ENCODE measurements at regions not wholly inside any gene's neighbourhood (a gene's known extent, or its start where the extent isn't known, plus 50 kb on each side); places are given as distances from the start of the nearest gene placed in this dataset.

DNA sequence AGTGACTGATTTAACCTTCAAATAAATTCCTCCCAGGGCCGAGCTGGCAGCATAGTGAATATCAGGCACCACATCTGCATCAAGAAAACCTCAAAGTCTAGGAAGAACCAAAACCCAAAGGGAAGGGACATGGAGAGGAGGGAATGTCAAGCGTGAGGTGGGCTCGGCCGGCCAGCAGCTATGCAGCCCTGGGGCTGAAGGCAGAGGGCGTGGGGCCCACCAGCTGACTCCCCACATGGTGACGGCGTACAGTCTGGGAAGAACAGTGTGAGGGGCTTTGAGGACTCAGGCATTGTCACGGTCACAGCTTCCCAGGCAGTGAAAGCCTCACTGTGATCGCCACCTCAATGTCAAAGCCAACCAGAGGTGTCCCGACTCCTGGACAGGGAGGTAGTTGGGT is 412.5 kb downstream of the SHANK2 start:
- TF ChIP-seq, protein P1, sequence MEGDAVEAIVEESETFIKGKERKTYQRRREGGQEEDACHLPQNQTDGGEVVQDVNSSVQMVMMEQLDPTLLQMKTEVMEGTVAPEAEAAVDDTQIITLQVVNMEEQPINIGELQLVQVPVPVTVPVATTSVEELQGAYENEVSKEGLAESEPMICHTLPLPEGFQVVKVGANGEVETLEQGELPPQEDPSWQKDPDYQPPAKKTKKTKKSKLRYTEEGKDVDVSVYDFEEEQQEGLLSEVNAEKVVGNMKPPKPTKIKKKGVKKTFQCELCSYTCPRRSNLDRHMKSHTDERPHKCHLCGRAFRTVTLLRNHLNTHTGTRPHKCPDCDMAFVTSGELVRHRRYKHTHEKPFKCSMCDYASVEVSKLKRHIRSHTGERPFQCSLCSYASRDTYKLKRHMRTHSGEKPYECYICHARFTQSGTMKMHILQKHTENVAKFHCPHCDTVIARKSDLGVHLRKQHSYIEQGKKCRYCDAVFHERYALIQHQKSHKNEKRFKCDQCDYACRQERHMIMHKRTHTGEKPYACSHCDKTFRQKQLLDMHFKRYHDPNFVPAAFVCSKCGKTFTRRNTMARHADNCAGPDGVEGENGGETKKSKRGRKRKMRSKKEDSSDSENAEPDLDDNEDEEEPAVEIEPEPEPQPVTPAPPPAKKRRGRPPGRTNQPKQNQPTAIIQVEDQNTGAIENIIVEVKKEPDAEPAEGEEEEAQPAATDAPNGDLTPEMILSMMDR (IDR thresholded peaks at IDR 0.05): no peak
- TF ChIP-seq POLR2A (IDR thresholded peaks at IDR 0.05): no peak
